ENCODE measurements at regions not wholly inside any gene's neighbourhood (a gene's known extent, or its start where the extent isn't known, plus 50 kb on each side); places are given as distances from the start of the nearest gene placed in this dataset.

DNA sequence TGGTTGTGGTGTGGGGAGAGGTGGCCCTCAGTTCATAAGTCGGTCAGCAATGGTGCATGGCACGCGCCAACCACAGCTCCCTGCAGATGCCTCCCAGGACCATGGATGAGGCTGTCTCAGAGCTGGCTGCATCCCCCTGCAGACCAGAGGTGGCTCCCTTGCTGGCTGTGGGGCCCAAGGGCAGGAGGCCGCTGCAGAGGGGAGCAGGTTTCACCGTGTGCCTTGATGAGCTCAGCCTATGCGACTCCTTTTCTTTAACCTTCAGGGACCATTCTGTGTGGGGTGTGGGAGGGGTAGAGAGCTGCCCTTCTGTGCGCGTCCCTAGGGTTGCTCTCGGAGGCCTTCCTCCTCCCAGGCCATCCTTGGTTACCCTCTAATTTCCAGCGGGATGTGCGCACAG, 152.4 kb downstream of the ACTR3B start:
- Histone ChIP-seq H3K4me1 (ENCODE audit: insufficient read depth, low read length, poor library complexity, severe bottlenecking) (peaks cover 12% of the 10 kb centered on the region), H3K27ac (ENCODE audit: low read depth, low read length, poor library complexity, severe bottlenecking) (no peak overlapping the region), H3K36me3 (ENCODE audit: insufficient read depth, low read length, poor library complexity, severe bottlenecking) (no peaks in the 10 kb centered on the region), H3K9me3 (ENCODE audit: low read depth, low read length, poor library complexity, severe bottlenecking) (no peaks in the 10 kb centered on the region), H3K27me3 (replicated peaks; ENCODE audit: insufficient read depth, low read depth, low read length, poor library complexity) (peaks cover 5% of the 10 kb centered on the region), H3K4me3 (ENCODE audit: low read depth, low read length, poor library complexity, severe bottlenecking) (no peak overlapping the region)
- no peak for DNase-seq (ENCODE audit: low spot score)
- POLR2A ChIA-PET (ENCODE audit: low non-redundant PET): no interaction called here
- CTCF ChIA-PET: no interaction called here
- intact Hi-C loops (cut with micrococcal nuclease; ENCODE audit: unreplicated experiment): no loop called here
- TF ChIP-seq, protein P1, sequence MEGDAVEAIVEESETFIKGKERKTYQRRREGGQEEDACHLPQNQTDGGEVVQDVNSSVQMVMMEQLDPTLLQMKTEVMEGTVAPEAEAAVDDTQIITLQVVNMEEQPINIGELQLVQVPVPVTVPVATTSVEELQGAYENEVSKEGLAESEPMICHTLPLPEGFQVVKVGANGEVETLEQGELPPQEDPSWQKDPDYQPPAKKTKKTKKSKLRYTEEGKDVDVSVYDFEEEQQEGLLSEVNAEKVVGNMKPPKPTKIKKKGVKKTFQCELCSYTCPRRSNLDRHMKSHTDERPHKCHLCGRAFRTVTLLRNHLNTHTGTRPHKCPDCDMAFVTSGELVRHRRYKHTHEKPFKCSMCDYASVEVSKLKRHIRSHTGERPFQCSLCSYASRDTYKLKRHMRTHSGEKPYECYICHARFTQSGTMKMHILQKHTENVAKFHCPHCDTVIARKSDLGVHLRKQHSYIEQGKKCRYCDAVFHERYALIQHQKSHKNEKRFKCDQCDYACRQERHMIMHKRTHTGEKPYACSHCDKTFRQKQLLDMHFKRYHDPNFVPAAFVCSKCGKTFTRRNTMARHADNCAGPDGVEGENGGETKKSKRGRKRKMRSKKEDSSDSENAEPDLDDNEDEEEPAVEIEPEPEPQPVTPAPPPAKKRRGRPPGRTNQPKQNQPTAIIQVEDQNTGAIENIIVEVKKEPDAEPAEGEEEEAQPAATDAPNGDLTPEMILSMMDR (conservative IDR thresholded peaks at IDR 0.05; ENCODE audit: low read depth, low read length): no peak
- TF ChIP-seq EZH2 (IDR thresholded peaks at IDR 0.05; ENCODE audit: borderline replicate concordance, low read depth, low read length, poor library complexity, severe bottlenecking): no peak
- no TSS peak for BruUV-seq (replicated peaks)

DNA sequence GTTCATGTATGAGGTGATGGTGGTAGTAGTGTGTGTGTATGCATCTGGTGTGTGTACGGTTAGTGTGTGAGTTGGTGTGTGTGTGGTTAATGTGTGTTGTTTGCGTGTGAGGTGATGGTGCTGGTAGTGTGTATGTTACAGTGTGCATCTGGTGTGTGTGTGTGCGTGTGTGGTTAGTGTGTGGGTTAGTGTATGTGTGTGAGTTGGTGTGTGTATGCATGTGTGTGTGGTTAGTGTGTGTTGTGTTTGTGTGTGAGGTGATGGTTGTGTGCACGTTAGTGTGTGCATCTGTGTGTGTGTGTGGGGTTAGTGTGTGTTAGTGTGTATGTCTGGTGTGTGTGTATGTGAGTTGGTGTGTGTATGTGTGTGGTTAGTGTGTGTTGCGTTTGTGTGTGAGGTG, 153.0 kb downstream of the ACTR3B start:
- Histone ChIP-seq H3K27me3 (replicated peaks; ENCODE audit: insufficient read depth, low read depth, low read length, poor library complexity) (peaks cover 9% of the 10 kb centered on the region), H3K4me3 (ENCODE audit: low read depth, low read length, poor library complexity, severe bottlenecking) (no peak overlapping the region), H3K4me1 (ENCODE audit: insufficient read depth, low read length, poor library complexity, severe bottlenecking) (peaks cover 12% of the 10 kb centered on the region), H3K27ac (ENCODE audit: low read depth, low read length, poor library complexity, severe bottlenecking) (no peak overlapping the region), H3K36me3 (ENCODE audit: insufficient read depth, low read length, poor library complexity, severe bottlenecking) (no peaks in the 10 kb centered on the region), H3K9me3 (ENCODE audit: low read depth, low read length, poor library complexity, severe bottlenecking) (no peaks in the 10 kb centered on the region)
- intact Hi-C loops (cut with micrococcal nuclease; ENCODE audit: unreplicated experiment): no loop called here
- ChIA-PET POLR2A (ENCODE audit: low non-redundant PET) (no interaction called here), CTCF (no interaction called here)
- DNase-seq (ENCODE audit: low spot score): no peak
- no peak for TF ChIP-seq EZH2 (IDR thresholded peaks at IDR 0.05; ENCODE audit: borderline replicate concordance, low read depth, low read length, poor library complexity, severe bottlenecking)
- TF ChIP-seq, protein P1 (conservative IDR thresholded peaks at IDR 0.05; ENCODE audit: low read depth, low read length): no peak
- BruUV-seq (replicated peaks): no TSS peak

DNA sequence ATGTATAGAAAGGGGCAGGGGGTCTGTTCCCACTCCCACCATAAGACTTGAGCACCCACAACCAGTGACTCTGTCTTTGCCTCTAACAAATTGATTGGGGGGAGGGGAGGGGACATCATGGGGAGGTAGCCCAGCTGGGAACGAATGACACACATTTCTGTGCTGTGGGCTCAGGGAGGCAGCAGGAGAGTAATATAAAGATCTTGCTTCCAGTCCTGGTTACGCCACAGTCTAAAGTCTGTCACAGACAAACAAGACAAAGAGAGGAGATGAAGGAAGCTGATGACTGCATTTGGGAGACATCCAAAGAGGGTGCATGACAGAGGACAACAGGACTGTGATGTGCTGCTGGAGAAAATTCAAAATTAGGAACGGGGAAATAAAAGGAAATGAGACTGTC, 153.9 kb downstream of the ACTR3B start:
- TF ChIP-seq, protein P1 (conservative IDR thresholded peaks at IDR 0.05; ENCODE audit: low read depth, low read length): no peak
- no peak for TF ChIP-seq EZH2 (IDR thresholded peaks at IDR 0.05; ENCODE audit: borderline replicate concordance, low read depth, low read length, poor library complexity, severe bottlenecking)
- H3K36me3 ChIP-seq (ENCODE audit: insufficient read depth, low read length, poor library complexity, severe bottlenecking): no peaks in the 10 kb centered on the region
- H3K4me1 ChIP-seq (ENCODE audit: insufficient read depth, low read length, poor library complexity, severe bottlenecking): peaks cover 12% of the 10 kb centered on the region
- no TSS peak for BruUV-seq (replicated peaks)
- H3K27me3 ChIP-seq (replicated peaks; ENCODE audit: insufficient read depth, low read depth, low read length, poor library complexity): peaks cover 12% of the 10 kb centered on the region
- H3K4me3 ChIP-seq (ENCODE audit: low read depth, low read length, poor library complexity, severe bottlenecking): no peak overlapping the region
- intact Hi-C loops (cut with micrococcal nuclease; ENCODE audit: unreplicated experiment): no loop called here
- ChIA-PET CTCF (no interaction called here), POLR2A (ENCODE audit: low non-redundant PET) (no interaction called here)
- DNase-seq (ENCODE audit: low spot score): no peak
- no peak overlapping the region for H3K27ac ChIP-seq (ENCODE audit: low read depth, low read length, poor library complexity, severe bottlenecking)
- no peaks in the 10 kb centered on the region for H3K9me3 ChIP-seq (ENCODE audit: low read depth, low read length, poor library complexity, severe bottlenecking)

Data from A673 (cell line).